Endothelial cell of umbilical vein (primary cell): ENCODE measurements at regions not wholly inside any gene's neighbourhood (a gene's known extent, or its start where the extent isn't known, plus 50 kb on each side); places are given as distances from the start of the nearest gene placed in this dataset.

ENCODE experiments used
- CTCF ChIP-seq, 2 donors: IDR thresholded peaks; 1 replicate in 1 of 2; 2 replicates in 1 of 2; pipeline ENCODE4 v1.5.1; 2011; ENCODE audit warnings: low read length in 2 of 2, mild to moderate bottlenecking in 2 of 2, moderate library complexity in 2 of 2, control low read depth in 1 of 2, inconsistent platforms in 1 of 2, low read depth in 1 of 2; ENCODE audit not compliant: insufficient read depth in 1 of 2; ENCODE audit errors: extremely low read depth in 1 of 2
- EZH2 ChIP-seq: IDR thresholded peaks from 2 replicates; pipeline ENCODE4 v1.6.1; 2012; ENCODE audit warnings: borderline replicate concordance, low read depth, mild to moderate bottlenecking, moderate library complexity, low read length, inconsistent platforms; ENCODE audit not compliant: severe bottlenecking
- FOS ChIP-seq: IDR thresholded peaks from 2 replicates; pipeline ENCODE4 v1.6.1; 2011; ENCODE audit warnings: mild to moderate bottlenecking, low read length, moderate library complexity, borderline replicate concordance; ENCODE audit not compliant: insufficient read depth
- GATA2 ChIP-seq: IDR thresholded peaks from 2 replicates; pipeline ENCODE4 v1.7.0; 2011; ENCODE audit warnings: low read depth, mild to moderate bottlenecking, moderate library complexity, mixed read lengths, low read length; ENCODE audit not compliant: insufficient read length, insufficient read depth
- JUN ChIP-seq: IDR thresholded peaks from 2 replicates; pipeline ENCODE4 v1.6.1; 2011; ENCODE audit warnings: borderline replicate concordance, low read depth; ENCODE audit not compliant: insufficient read length, insufficient read depth
- MAX ChIP-seq: IDR thresholded peaks from 2 replicates; pipeline ENCODE4 v1.6.1; 2011; ENCODE audit not compliant: insufficient read depth, insufficient read length
- MYC ChIP-seq: IDR thresholded peaks from one replicate; pipeline ENCODE4 v1.6.1; 2011; ENCODE audit warnings: mild to moderate bottlenecking, low read depth, low read length
- POLR2A ChIP-seq: IDR thresholded peaks from 2 replicates; pipeline ENCODE4 v1.6.1; 2012; ENCODE audit warnings: low read depth, mild to moderate bottlenecking, control low read depth, low read length
- POLR2AphosphoS5 ChIP-seq: IDR thresholded peaks from 2 replicates; pipeline ENCODE4 v1.6.1; 2012; ENCODE audit warnings: low read depth, mild to moderate bottlenecking, control low read depth, low read length, moderate library complexity; ENCODE audit not compliant: insufficient read depth

- TF ChIP-seq GATA2 (no peak), EZH2 (no peak), CTCF (IDR thresholded peaks at IDR 0.05; ENCODE audit: extremely low read depth in 1 of 2, insufficient read depth in 1 of 2, low read depth in 1 of 2, low read length in 2 of 2) (no peak), MAX (no peak), POLR2AphosphoS5 (no peak), POLR2A (no peak), JUN (no peak), FOS (no peak), MYC (no peak)
Measured at GRCh38 chr6:44537306-44538049, 150.0 kb downstream of the CDC5L start.
